Suprapubic skin (tissue), 3 donors: ENCODE measurements at regions not wholly inside any gene's neighbourhood (a gene's known extent, or its start where the extent isn't known, plus 50 kb on each side); places are given as distances from the start of the nearest gene placed in this dataset.

ENCODE experiments used
- EP300 ChIP-seq: sonication (generic); formaldehyde crosslinking; IDR thresholded peaks from one replicate; pipeline ENCODE4 v1.6.1; 2017; ENCODE audit warnings: antibody characterized with exemption
- POLR2A ChIP-seq, 2 donors: fragments of 450-650 bp; IDR thresholded peaks; one replicate each; pipeline ENCODE4 v1.6.1; 2017; ENCODE audit warnings: antibody characterized with exemption in 2 of 2, mild to moderate bottlenecking in 2 of 2, moderate library complexity in 2 of 2
- TF ChIP-seq, protein P1 (sequence below), 2 donors: fragments of 200-600 bp in 1 of 2; fragments of 450-650 bp in 1 of 2; sonication (generic) in 1 of 2; IDR thresholded peaks; one replicate each; pipeline ENCODE4 v1.5.1; 2016 to 2019; ENCODE audit warnings: antibody characterized with exemption in 2 of 2, mild to moderate bottlenecking in 1 of 2, moderate library complexity in 1 of 2

DNA sequence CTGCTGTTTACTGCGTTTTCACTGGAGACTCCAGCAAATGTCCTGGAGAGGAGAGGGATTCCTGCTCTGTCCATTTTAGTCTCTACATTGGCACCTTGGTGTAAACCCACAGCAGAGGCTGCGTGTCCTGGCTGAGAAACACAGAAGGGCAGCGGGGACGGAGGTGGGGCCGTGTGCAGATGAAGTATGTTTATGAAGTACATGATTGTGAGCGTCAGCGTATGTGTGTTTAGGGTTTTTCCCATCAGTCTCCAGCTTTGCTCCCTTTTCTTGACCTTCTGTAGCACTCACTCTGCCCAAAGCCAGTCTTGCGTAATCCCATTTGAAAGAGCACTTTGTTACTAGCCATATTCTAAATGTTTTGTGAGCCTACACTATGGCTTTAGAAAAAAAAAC, 750.7 kb upstream of the SORCS1 start:
- TF ChIP-seq, protein P1, sequence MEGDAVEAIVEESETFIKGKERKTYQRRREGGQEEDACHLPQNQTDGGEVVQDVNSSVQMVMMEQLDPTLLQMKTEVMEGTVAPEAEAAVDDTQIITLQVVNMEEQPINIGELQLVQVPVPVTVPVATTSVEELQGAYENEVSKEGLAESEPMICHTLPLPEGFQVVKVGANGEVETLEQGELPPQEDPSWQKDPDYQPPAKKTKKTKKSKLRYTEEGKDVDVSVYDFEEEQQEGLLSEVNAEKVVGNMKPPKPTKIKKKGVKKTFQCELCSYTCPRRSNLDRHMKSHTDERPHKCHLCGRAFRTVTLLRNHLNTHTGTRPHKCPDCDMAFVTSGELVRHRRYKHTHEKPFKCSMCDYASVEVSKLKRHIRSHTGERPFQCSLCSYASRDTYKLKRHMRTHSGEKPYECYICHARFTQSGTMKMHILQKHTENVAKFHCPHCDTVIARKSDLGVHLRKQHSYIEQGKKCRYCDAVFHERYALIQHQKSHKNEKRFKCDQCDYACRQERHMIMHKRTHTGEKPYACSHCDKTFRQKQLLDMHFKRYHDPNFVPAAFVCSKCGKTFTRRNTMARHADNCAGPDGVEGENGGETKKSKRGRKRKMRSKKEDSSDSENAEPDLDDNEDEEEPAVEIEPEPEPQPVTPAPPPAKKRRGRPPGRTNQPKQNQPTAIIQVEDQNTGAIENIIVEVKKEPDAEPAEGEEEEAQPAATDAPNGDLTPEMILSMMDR (IDR thresholded peaks at IDR 0.05): no peak
- TF ChIP-seq POLR2A (IDR thresholded peaks at IDR 0.05) (no peak), EP300 (no peak)
